ENCODE measurements at regions not wholly inside any gene's neighbourhood (a gene's known extent, or its start where the extent isn't known, plus 50 kb on each side); places are given as distances from the start of the nearest gene placed in this dataset.
"Not testable (repeated sequence)": the region's sequence is repeated elsewhere in the genome, so short reads cannot be mapped to it uniquely, and the experiment has no call there.

GRCh38 chr4:9110700-9111099 is 59.5 kb upstream of the FAM90A26 start:
- not testable (repeated sequence) for DNase-seq

DNA sequence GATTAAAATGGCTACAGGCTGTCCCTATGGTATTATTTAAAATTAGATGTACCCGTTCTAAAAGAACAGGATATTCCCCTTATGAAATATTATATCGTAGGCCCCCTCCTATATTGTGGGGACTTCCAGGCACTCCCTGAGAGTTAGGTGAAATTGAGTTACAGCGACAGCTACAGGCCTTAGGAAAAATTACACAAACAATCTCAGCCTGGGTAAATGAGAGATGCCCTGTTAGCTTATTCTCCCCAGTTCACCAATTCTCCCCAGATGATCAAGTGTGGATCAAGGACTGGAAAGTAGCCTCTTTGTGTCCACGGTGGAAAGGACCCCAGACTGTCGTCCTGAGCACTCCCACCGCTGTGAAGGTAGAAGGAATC is 67.1 kb upstream of the FAM90A26 start:
- not testable (repeated sequence) for DNase-seq

DNA sequence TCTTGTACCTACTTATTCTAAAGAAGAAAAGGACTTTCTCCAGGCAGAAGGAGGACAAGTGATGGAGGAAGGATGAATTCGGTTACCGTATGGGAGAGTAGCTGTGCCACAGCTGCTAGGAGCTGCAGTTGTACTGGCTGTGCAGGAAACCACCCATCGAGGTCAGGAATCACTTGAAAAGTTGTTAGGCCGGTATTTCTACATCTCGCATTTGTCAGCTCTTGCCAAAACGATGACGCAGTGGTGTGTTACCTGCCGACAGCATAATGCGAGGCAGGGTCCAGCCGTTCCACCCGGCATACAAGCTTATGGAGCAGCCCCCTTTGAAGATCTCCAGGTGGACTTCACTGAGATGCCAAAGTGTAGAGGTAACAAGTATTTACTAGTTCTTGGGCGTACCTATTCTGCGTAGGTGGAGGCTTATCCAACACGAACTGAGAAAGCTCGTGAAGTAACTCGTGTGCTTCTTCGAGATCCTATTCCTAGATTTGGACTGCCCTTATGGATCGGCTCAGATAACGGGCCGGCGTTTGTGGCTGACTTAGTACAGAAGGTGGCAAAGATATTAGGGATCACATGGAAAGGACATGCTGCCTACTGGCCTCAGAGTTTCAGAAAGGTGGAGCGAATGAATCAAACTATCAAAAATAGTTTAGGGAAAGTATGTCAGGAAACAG is 67.6 kb upstream of the FAM90A26 start:
- DNase-seq: not testable (repeated sequence)

GRCh38 chr4:9096330-9096729 is 73.9 kb upstream of the FAM90A26 start:
- DNase-seq: not testable (repeated sequence)

DNA sequence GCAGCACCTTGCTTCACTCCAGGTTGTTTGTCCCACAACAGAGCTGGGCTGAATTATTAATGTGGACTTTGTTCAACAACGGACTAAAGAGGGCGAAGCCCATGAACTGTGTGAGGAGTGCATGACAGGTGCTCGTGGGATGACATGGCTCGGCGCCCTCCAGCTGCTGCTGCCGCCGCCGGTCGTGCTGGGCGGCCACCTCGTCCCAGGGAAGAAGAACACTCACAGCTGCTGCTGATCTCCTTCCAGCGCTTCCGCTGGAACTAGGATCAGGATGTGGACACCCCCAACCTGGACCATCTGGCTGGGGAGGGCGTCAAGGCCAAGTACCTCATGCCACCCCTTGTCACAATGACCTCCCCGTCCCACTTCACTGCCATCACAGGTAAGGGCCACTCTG is 91.4 kb upstream of the FAM90A26 start:
- peak; percentile 15 for DNase-seq

GRCh38 chr4:9076974-9077373 is 93.2 kb upstream of the FAM90A26 start:
- not testable (repeated sequence) for DNase-seq

DNA sequence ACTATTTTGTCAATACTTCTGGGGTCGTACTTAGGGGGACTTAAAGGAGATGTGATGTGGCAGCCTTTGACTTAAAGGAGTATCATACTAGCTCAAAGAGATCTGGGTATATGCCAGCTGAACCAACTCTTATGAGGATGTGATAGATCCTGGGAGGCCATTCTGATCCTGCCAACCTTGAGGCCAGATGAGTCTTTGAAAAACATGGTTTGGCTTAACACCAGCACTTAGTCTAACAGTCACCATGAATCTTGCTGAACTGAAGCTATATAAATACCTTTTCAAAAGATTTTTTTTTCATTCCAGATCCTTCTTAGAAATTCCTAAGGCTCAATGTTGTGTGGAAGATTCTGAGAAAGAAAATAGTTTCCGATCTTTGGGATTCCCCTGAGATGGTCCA is 93.7 kb upstream of the FAM90A26 start:
- not testable (repeated sequence) for DNase-seq

- not testable (repeated sequence) for DNase-seq
Measured at GRCh38 chr4:9073371-9073770, 96.8 kb upstream of the FAM90A26 start.

DNA sequence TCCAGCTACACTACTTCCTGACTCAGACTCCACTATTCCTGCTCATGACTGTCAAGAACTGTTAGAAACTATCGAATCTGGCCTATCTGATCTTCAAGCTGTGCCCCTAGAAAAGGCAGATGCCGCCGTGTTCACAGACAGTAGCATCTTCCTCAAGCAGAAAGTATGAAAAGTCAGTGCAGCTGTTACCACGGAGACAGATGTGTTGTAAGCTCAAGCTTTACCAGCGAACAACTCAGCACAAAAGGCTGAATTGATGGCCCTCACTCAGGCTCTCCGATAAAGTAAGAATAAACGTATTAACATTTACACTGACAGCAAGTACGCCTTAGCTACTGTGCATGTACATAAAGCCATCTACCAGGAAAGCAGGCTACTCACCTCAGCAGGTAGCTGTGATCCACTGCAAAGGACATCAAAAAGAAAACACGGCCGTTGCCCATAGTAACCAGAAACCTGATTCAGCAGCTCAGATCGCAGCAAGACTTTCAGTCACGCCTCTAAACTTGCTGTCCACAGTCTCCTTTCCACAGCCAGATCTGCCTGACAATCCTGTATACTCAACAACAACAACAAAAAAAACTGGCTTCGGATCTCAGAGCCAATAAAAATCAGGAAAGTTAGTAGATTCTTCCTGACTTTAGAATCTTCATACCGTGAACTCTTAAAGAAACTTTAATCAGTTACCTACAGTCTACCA is 97.5 kb upstream of the FAM90A26 start:
- not testable (repeated sequence) for DNase-seq

- DNase-seq: not testable (repeated sequence)
Measured at GRCh38 chr4:9067923-9068322, 102.3 kb upstream of the FAM90A26 start.

GRCh38 chr4:9063612-9064011 is 106.6 kb upstream of the FAM90A26 start:
- DNase-seq: not testable (repeated sequence)

DNA sequence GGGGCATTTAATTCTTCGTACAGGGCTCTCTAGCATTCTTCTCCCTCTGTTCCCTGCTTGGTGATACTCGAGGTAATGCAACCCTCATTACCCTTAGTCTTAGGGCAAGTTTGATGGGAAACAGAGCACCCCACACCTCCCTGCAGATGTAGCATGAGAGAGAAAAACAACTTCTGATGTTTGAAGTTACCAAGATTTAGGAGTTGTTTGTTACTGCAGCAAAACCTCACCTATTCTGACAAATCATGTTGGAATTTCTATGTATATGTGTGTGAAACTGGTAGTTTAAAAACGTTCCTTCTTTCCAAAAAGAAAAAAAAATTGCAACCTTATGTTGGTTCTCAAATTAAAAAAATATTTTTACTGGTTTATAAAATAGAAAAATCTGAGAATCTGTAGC is 145.3 kb upstream of the FAM90A26 start:
- not testable (repeated sequence) for DNase-seq

DNA sequence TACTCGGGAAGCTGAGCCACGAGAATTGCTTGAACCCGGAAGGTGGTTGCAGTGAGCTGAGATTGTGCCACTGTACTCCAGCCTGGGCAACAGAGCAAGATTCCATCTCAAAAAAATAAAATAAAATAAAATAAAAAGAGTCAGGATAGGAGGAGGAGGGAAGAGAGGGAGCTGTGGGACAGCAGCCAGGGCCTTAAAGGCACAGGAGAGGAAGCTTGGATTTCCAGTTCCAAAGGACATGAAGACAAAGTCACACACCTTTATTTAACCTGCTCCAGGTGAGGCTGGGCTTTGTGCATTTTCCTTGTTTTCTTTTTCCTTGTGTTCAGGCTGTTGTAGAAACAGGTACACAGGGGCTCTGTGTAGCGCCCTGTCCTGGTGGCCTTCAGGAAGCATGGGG is 138.2 kb upstream of the HMX1 start:
- DNase-seq: not testable (repeated sequence)

DNA sequence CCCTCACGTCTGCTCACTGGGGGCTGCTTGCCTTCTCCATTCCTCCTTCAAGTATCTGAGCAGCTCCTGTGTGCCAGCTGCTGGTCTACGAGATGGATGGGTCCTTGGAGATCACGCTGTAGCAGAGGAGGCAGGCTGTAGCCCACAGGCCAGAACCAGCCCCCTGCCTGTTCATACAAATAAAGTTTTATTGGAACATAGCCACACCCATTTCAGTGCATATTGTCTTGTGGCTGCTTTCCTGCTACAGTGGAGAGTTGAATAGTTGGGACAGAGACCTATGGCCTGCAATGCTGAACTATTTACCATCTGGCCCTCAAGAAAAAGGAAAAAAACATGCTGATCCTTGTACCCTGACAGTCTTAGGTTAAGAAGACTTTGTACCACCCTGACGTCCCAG is 136.8 kb upstream of the HMX1 start:
- not testable (repeated sequence) for DNase-seq

- DNase-seq: not testable (repeated sequence)
Measured at GRCh38 chr4:9001153-9001552, 129.5 kb upstream of the HMX1 start.

DNA sequence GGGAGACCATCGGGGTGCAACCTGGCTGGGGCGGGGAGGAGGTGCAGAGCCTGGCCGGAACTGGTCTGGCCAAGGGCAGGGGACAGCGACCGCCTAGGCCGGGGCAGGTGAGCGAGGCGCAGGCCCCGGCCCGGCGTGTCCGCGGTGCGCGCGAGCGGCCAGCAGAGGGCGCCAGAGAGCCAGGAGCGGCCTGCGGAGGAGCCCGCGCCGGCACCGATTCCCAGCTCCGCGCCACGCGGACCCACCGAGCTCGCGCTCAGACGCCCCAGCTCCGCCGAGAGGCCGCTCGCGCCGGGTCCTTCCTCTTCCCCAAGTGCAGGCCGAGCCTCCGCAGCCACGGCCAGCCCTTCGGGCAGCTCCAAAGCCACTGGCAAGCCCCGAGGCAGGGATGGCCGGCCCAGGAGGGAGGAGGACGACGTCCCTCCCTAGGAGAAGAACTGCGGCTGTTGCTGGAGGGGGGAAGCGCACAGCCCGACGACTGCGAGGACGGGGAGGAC is 128.9 kb upstream of the HMX1 start:
- peak; percentile 58 for DNase-seq

- DNase-seq: not testable (repeated sequence)
Measured at GRCh38 chr4:8992981-8993380, 121.3 kb upstream of the HMX1 start.

DNA sequence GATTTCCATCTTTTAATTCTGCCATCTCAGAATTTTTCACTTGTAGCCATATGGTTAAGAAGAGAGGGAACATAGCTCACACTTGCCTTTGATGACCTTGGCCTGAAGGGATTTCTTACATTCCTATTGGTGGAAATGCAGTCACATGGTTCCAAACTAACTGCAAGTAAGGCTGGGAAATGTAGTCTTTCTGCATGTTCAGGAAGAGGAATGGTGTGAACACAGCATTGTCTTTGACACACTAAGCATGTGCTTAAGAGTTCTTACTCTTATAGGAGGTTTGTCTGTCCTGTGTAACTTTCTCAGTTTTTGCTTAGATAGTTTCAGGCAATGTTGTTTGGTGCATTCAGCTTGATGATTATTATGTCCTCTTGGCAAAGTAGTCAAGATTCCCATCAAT is 119.8 kb upstream of the HMX1 start:
- not testable (repeated sequence) for DNase-seq

GRCh38 chr4:8990341-8990740 is 118.7 kb upstream of the HMX1 start:
- not testable (repeated sequence) for DNase-seq

- DNase-seq: not testable (repeated sequence)
Measured at GRCh38 chr4:8985786-8986185, 114.1 kb upstream of the HMX1 start.

GRCh38 chr4:8984641-8985040 is 113.0 kb upstream of the HMX1 start:
- not testable (repeated sequence) for DNase-seq

GRCh38 chr4:8983921-8984320 is 112.3 kb upstream of the HMX1 start:
- DNase-seq: not testable (repeated sequence)

DNA sequence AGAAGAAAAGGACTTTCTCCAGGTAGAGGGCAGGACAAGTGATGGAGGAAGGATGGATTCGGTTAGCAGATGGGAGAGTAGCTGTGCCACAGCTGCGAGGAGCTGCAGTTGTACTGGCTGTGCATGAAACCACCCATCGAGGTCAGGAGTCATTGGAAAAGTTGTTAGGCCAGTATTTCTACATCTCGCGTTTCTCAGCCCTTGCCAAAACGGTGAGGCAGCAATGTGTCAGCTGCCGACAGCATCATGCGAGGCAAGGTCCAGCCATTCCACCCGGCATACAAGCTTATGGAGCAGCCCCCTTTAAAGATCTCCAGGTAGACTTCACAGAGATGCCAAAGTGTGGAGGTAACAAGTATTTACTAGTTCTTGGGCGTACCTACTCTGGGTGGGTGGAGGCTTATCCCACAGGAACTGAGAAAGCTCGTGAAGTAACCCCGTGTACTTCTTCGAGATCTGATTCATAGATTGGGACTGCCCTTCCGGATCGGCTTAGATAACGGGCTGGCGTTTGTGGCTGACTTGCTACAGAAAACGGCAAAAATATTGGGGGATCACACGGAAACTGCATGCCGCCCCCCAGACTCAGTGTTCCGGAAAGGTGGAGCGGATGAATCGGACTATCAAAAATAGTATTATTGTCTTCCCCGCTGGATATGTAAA is 105.0 kb upstream of the HMX1 start:
- DNase-seq: not testable (repeated sequence)

Measured in hindlimb muscle (tissue), 1 donor.